GM06990 (cell line): ENCODE measurements at regions not wholly inside any gene's neighbourhood (a gene's known extent, or its start where the extent isn't known, plus 50 kb on each side); places are given as distances from the start of the nearest gene placed in this dataset.

Experiments
- DNase-seq: peaks from one replicate; pipeline ENCODE4 v3.0.0-alpha.2; 2011; ENCODE audit not compliant: insufficient read length; ENCODE audit errors: extremely low read depth
- H3K27me3 ChIP-seq: replicated peaks from 2 replicates; pipeline ENCODE4 v1.6.0; 2011; ENCODE audit warnings: low read length; ENCODE audit not compliant: control insufficient read depth, insufficient read depth
- H3K36me3 ChIP-seq: 2 replicates; pipeline ENCODE4 v1.5.1; 2011; ENCODE audit warnings: low read length; ENCODE audit not compliant: control insufficient read depth, insufficient read depth
- H3K4me3 ChIP-seq: replicated peaks from 2 replicates; pipeline ENCODE4 v1.5.1; 2011; ENCODE audit warnings: low read depth, mild to moderate bottlenecking, control low read depth, low read length
- TF ChIP-seq, protein P1 (sequence below): IDR thresholded peaks from 2 replicates; pipeline ENCODE4 v1.5.1; 2011; ENCODE audit warnings: low read length, control low read depth, mild to moderate bottlenecking, inconsistent platforms; ENCODE audit not compliant: insufficient read depth, poor library complexity, severe bottlenecking

- H3K4me3 ChIP-seq, result no peak overlapping the region
- no peaks in the 10 kb centered on the region for H3K27me3 ChIP-seq
- DNase-seq, result no peak
- no peaks in the 10 kb centered on the region for H3K36me3 ChIP-seq
- TF ChIP-seq, protein P1, sequence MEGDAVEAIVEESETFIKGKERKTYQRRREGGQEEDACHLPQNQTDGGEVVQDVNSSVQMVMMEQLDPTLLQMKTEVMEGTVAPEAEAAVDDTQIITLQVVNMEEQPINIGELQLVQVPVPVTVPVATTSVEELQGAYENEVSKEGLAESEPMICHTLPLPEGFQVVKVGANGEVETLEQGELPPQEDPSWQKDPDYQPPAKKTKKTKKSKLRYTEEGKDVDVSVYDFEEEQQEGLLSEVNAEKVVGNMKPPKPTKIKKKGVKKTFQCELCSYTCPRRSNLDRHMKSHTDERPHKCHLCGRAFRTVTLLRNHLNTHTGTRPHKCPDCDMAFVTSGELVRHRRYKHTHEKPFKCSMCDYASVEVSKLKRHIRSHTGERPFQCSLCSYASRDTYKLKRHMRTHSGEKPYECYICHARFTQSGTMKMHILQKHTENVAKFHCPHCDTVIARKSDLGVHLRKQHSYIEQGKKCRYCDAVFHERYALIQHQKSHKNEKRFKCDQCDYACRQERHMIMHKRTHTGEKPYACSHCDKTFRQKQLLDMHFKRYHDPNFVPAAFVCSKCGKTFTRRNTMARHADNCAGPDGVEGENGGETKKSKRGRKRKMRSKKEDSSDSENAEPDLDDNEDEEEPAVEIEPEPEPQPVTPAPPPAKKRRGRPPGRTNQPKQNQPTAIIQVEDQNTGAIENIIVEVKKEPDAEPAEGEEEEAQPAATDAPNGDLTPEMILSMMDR, result no peak
Measured at GRCh38 chr5:74415695-74416102, 224.8 kb downstream of the ENC1 start.

DNA sequence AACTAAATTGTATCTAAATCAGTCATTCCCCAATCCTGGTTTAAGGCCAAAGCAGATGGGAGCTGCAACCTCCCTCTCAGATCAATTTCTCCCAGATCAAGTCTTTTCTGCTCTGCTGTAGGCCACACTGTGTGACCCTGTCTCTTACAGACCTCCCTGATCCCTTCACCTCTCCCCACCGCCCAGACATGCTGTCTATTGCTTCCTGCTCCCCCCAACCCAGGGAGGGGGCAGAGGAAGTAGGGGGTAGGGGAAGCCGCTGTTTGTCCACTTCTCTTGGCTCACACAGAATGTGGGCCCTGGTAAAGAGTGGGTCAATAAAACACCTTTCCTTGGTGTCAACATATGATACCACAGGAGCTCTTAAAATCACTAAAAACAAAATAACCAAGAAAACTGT, 226.3 kb downstream of the ENC1 start:
- TF ChIP-seq, protein P1, result no peak
- no peak overlapping the region for H3K4me3 ChIP-seq
- H3K27me3 ChIP-seq, result no peaks in the 10 kb centered on the region
- DNase-seq, result no peak
- no peaks in the 10 kb centered on the region for H3K36me3 ChIP-seq

- no peak overlapping the region for H3K4me3 ChIP-seq
- DNase-seq, result no peak
Measured at GRCh38 chr5:74413403-74414048, 227.0 kb downstream of the ENC1 start.

DNA sequence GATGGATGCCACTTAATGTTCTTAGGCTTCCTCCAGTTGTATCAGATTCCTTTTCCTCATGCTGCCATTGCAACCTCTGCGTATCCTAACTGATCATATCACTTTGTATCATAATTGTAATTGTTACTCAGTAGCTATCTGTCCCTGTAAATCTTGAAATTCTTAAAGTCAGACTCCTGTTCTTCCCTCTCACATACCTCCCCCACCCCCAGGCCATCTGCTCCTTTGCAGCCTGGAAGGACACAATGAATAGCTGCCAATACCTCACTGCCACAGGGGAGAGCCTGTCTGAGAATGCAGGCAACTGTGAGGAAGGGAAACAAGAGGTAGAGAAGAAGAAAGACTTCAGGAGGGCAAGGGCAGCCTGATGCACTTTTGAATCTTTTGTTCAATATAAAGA, 228.5 kb downstream of the ENC1 start:
- Histone ChIP-seq H3K4me3 (no peak overlapping the region), H3K27me3 (no peaks in the 10 kb centered on the region), H3K36me3 (no peaks in the 10 kb centered on the region)
- DNase-seq, result no peak
- TF ChIP-seq, protein P1, result no peak

More at GRCh38 chr5:74413403-74414048, 227.0 kb downstream of the ENC1 start:
- Histone ChIP-seq H3K27me3 (no peaks in the 10 kb centered on the region), H3K36me3 (no peaks in the 10 kb centered on the region)
- TF ChIP-seq, protein P1, result no peak

DNA sequence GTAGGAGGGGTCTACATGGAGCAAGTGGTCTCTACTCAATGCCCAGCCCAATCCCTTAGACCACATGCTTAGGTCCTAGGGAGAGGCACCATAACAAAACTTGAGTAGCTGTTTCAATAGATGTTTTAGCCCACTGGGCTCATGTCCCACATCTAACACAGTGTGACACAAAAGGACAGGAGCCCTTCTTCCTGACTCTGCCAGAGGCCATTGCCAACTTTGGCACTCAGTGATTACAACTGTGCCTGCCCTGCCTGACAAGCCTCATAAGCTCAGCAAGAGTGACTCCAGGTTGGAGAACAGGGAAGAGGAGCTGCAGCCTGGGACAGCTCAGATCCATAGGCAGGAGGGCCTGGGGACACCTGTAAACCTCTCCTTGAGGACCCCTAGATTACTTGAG, 230.8 kb downstream of the ENC1 start:
- Histone ChIP-seq H3K36me3 (no peaks in the 10 kb centered on the region), H3K27me3 (no peaks in the 10 kb centered on the region), H3K4me3 (no peak overlapping the region)
- TF ChIP-seq, protein P1, result no peak
- no peak for DNase-seq
